NB4 (cell line): ENCODE measurements at regions not wholly inside any gene's neighbourhood (a gene's known extent, or its start where the extent isn't known, plus 50 kb on each side); places are given as distances from the start of the nearest gene placed in this dataset.

Experiments
- DNase-seq: peaks from one replicate; pipeline ENCODE4 v3.0.0; 2010; ENCODE audit warnings: low read depth
- H3K4me3 ChIP-seq: one replicate; pipeline ENCODE4 v1.5.1; 2011; ENCODE audit warnings: mild to moderate bottlenecking, low read depth, low read length, moderate library complexity
- CTCF ChIP-seq: IDR thresholded peaks from one replicate; pipeline ENCODE4 v1.5.1; 2012; ENCODE audit warnings: low read depth, low read length
- MAX ChIP-seq: IDR thresholded peaks from 2 replicates; pipeline ENCODE4 v1.6.1; 2011; ENCODE audit warnings: low read depth, low read length
- MYC ChIP-seq: IDR thresholded peaks from 2 replicates; pipeline ENCODE4 v1.6.1; 2011; ENCODE audit warnings: low read depth, low read length
- POLR2A ChIP-seq: IDR thresholded peaks from 2 replicates; pipeline ENCODE4 v1.6.1; 2011; ENCODE audit warnings: mild to moderate bottlenecking; ENCODE audit not compliant: insufficient read length; ENCODE audit errors: extremely low read depth

- no peak overlapping the region for H3K4me3 ChIP-seq
- DNase-seq = no peak
- no peak for TF ChIP-seq POLR2A
- no peak for TF ChIP-seq CTCF
- no peak for TF ChIP-seq MYC
- TF ChIP-seq MAX = no peak
These were observed 57.4 kb downstream of the PRR20E start for GRCh38 chr13:57224414-57224813.

GRCh38 chr13:57250472-57250871, 83.5 kb downstream of the PRR20E start:
- DNase-seq = no peak
- H3K4me3 ChIP-seq = no peak overlapping the region
- TF ChIP-seq MYC = no peak
- no peak for TF ChIP-seq CTCF
- no peak for TF ChIP-seq POLR2A
- TF ChIP-seq MAX = no peak

GRCh38 chr13:57253551-57253950, 86.6 kb downstream of the PRR20E start:
- no peak overlapping the region for H3K4me3 ChIP-seq
- no peak for DNase-seq
- no peak for TF ChIP-seq MYC
- no peak for TF ChIP-seq MAX
- no peak for TF ChIP-seq POLR2A
- no peak for TF ChIP-seq CTCF

GRCh38 chr13:57264965-57265364, 98.0 kb downstream of the PRR20E start:
- no peak for TF ChIP-seq MYC
- no peak for TF ChIP-seq POLR2A
- no peak for TF ChIP-seq MAX
- TF ChIP-seq CTCF = no peak
- no peak for DNase-seq

GRCh38 chr13:57270493-57270892, 103.5 kb downstream of the PRR20E start:
- no peak overlapping the region for H3K4me3 ChIP-seq
- TF ChIP-seq MAX (no peak), MYC (no peak), POLR2A (no peak), CTCF (no peak)
- DNase-seq = no peak

More at GRCh38 chr13:57264965-57265364, 98.0 kb downstream of the PRR20E start:
- no peak overlapping the region for H3K4me3 ChIP-seq
